Gastroesophageal sphincter (tissue), 4 donors: ENCODE measurements at regions not wholly inside any gene's neighbourhood (a gene's known extent, or its start where the extent isn't known, plus 50 kb on each side); places are given as distances from the start of the nearest gene placed in this dataset.
A peak's percentile ranks its signal among the peaks of the same experiment; 100 is the strongest.

Experiments used
- ATAC-seq: fragments of 150-250 bp; one replicate; pipeline ENCODE4 v1.9.1; 2016; ENCODE audit warnings: mild to moderate bottlenecking, moderate library complexity
- H3K27ac ChIP-seq, 4 donors: fragments of 200-600 bp; sonication (generic) in 3 of 4; 1 replicate in 3 of 4; 2 replicates in 1 of 4; pipeline ENCODE4 v1.5.1; 2016 to 2019
- H3K27me3 ChIP-seq: fragments of 200-600 bp; sonication (generic); one replicate; pipeline ENCODE4 v1.5.1; 2019
- H3K36me3 ChIP-seq, 2 donors: fragments of 200-600 bp; sonication (generic); one replicate each; pipeline ENCODE4 v1.5.1; 2019; ENCODE audit warnings: control low read depth in 1 of 2
- H3K4me1 ChIP-seq, 3 donors: fragments of 200-600 bp; sonication (generic); 1 replicate in 2 of 3; 2 replicates in 1 of 3; pipeline ENCODE4 v1.5.1; 2016 to 2019; ENCODE audit warnings: control low read depth in 2 of 3
- H3K4me3 ChIP-seq, 2 donors: fragments of 200-600 bp; sonication (generic); one replicate each; pipeline ENCODE4 v1.5.1; 2019; ENCODE audit warnings: mild to moderate bottlenecking in 1 of 2, moderate library complexity in 1 of 2
- H3K9me3 ChIP-seq, 3 donors: fragments of 200-600 bp; sonication (generic); one replicate each; pipeline ENCODE4 v1.5.1; 2017 to 2019; ENCODE audit warnings: control low read depth in 2 of 3
- EP300 ChIP-seq: sonication (generic); formaldehyde crosslinking; IDR thresholded peaks from one replicate; pipeline ENCODE4 v1.6.1; 2017; ENCODE audit warnings: antibody characterized with exemption, mild to moderate bottlenecking
- POLR2A ChIP-seq, 2 donors: fragments of 450-650 bp; IDR thresholded peaks; one replicate each; pipeline ENCODE4 v1.6.1; 2017; ENCODE audit warnings: antibody characterized with exemption in 2 of 2, mild to moderate bottlenecking in 2 of 2, moderate library complexity in 1 of 2
- POLR2AphosphoS5 ChIP-seq: sonication (generic); formaldehyde crosslinking; IDR thresholded peaks from one replicate; pipeline ENCODE4 v1.6.1; 2017; ENCODE audit warnings: antibody characterized with exemption
- WGBS, 2 donors: methylation state at CpG; one replicate each; pipeline ENCODE4 v1.1.5; 2018; ENCODE audit warnings: low coverage in 1 of 2; 5-methylcytosine and 5-hydroxymethylcytosine counted together
- TF ChIP-seq, protein P1 (sequence below), 4 experiments: fragments of 200-600 bp in 2 of 4; fragments of 450-650 bp in 2 of 4; sonication (generic) in 1 of 4; IDR thresholded peaks; one replicate each; pipeline ENCODE4 v1.5.1; 2017 to 2019; ENCODE audit warnings: antibody characterized with exemption in 4 of 4, mild to moderate bottlenecking in 2 of 4, moderate library complexity in 2 of 4

DNA sequence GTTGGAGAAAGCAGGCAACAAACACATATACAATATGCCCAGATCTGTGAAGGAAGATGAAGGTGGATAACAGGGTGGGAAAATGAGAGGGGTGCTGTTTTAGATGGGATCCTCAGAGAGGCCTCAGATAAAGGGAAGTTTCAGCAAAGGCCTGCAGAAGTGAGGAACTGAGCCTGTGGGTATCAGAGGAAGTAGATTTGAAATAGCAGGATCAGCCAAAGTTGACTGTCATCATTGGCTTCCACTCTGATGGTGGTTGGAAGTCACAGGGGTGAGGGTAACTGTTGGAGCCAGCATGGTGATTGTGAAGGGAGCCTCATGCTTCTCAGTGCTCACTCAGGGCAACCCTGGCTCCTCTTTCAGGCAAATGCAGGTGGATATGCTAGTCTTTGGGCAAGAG is 607.2 kb upstream of the CLINT1 start:
- H3K27me3 ChIP-seq: no peaks in the 10 kb centered on the region
- peaks cover 8 to 52% (median 8%) of the 10 kb centered on the region in 3 donors for H3K4me1 ChIP-seq
- ATAC-seq: no peak

DNA sequence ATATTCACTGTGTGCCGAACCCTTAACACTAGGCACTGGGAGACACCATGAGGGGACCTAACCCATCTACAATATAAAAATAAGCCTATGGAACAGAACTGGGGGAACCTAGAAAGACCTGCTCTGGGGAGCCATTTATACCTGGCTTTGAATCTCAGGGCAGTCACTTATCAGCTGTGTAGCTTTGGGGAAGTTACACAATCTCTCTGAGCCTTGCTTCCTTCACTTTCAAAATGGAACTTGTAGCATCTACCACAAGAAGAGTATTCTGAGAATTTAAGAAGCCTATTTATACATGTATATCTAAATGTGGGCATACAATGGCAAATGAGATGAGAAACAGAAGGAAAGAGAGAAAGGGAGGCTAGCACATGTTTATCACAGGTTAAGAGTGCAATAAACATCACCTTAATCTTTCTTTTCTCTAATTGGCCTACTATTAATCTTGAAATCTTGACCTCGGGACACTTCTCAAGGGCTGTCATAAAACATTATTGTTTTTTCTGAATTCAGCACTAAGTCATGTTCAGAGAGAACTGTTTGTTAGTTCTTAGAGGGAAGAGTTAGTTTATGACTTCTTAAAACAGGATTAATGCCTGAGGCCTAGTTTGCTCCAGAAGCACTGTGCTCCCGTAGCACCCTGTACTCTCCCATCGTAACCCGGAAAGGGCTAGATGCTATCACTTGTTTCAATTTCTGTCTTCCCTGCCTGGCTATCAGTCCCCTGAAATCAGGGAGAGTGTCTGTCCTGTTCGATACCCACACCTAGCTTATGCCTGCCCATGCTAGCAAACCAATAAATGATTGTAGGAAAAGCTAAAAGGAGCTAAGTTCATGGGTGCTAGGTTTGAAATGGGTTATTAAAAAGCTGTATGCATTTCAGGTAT is 606.4 kb upstream of the CLINT1 start:
- no peak for ATAC-seq
- WGBS, 2 donors: 33 to 76% methylated on average over 1 to 6 of the region's 6 CpGs
- TF ChIP-seq, protein P1, sequence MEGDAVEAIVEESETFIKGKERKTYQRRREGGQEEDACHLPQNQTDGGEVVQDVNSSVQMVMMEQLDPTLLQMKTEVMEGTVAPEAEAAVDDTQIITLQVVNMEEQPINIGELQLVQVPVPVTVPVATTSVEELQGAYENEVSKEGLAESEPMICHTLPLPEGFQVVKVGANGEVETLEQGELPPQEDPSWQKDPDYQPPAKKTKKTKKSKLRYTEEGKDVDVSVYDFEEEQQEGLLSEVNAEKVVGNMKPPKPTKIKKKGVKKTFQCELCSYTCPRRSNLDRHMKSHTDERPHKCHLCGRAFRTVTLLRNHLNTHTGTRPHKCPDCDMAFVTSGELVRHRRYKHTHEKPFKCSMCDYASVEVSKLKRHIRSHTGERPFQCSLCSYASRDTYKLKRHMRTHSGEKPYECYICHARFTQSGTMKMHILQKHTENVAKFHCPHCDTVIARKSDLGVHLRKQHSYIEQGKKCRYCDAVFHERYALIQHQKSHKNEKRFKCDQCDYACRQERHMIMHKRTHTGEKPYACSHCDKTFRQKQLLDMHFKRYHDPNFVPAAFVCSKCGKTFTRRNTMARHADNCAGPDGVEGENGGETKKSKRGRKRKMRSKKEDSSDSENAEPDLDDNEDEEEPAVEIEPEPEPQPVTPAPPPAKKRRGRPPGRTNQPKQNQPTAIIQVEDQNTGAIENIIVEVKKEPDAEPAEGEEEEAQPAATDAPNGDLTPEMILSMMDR (IDR thresholded peaks at IDR 0.05): no peak
- TF ChIP-seq EP300: no peak
- no peak for TF ChIP-seq POLR2A (IDR thresholded peaks at IDR 0.05)
- H3K4me3 ChIP-seq: no peak overlapping the region
- no peaks in the 10 kb centered on the region for H3K27me3 ChIP-seq
- H3K36me3 ChIP-seq: no peaks in the 10 kb centered on the region
- H3K9me3 ChIP-seq: no peaks in the 10 kb centered on the region
- peak overlapping the region; percentile 35 to 71 (median 62) for H3K27ac ChIP-seq
- H3K4me1 ChIP-seq: peaks cover 8 to 54% (median 10%) of the 10 kb centered on the region in 3 donors

More for the DNA sequence above, 607.2 kb upstream of the CLINT1 start:
- H3K36me3 ChIP-seq: no peaks in the 10 kb centered on the region
- TF ChIP-seq POLR2AphosphoS5: no peak
- TF ChIP-seq, protein P1 (IDR thresholded peaks at IDR 0.05): no peak
- no peak for TF ChIP-seq EP300
- TF ChIP-seq POLR2A (IDR thresholded peaks at IDR 0.05): no peak
- no peak overlapping the region for H3K27ac ChIP-seq
- no peaks in the 10 kb centered on the region for H3K9me3 ChIP-seq
- no peak overlapping the region for H3K4me3 ChIP-seq

DNA sequence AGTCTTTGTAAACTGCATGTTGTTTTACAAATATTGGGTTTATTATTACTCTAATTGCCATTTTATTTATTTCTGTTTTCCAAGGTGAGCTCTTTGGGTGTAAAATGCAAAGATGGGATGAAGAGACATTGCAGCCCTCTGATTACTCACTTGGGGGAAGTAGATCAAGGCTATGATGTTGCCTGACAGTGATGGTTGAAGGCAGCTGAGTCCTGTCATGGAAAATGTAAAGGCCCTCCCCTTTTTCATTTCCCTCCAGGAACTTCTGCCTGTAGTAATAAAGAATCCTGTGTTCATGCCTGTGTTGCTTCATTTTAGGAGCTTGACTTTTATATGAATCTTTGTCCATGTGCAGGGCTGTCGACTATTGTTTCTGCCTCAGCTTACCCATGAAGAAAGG is 605.4 kb upstream of the CLINT1 start:
- H3K9me3 ChIP-seq: no peaks in the 10 kb centered on the region
- no peaks in the 10 kb centered on the region for H3K27me3 ChIP-seq
- no peaks in the 10 kb centered on the region for H3K36me3 ChIP-seq
- peak overlapping the region; percentile 35 to 71 (median 62) for H3K27ac ChIP-seq
- no peak overlapping the region for H3K4me3 ChIP-seq
- TF ChIP-seq POLR2A (IDR thresholded peaks at IDR 0.05) (no peak), POLR2AphosphoS5 (no peak), EP300 (no peak)
- TF ChIP-seq, protein P1 (IDR thresholded peaks at IDR 0.05): no peak
- ATAC-seq: no peak
- WGBS, 2 donors: no CpG with 5 or more reads among the region's 1 CpG
- peaks cover 8 to 54% (median 10%) of the 10 kb centered on the region in 3 donors for H3K4me1 ChIP-seq

DNA sequence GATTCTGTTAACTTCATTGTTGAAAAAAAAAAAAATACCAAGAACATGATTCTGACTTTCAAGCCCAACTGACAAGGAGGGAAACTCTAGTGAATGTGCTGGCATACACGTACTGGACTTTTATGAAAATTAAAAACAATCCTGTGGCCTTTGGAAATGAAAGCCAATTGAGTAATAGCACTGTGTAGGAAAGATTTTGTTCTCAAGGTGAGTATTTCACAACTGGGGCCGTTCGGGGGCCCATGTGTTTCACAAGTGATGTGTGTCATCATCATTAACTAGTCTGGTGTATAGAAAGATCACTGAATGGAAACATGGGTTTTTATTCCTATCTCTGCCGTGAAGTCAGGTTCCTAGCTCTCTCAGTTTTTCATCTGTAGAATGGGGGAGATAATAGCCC is 605.0 kb upstream of the CLINT1 start:
- TF ChIP-seq EP300 (no peak), POLR2A (IDR thresholded peaks at IDR 0.05) (no peak), POLR2AphosphoS5 (peak; percentile 80)
- WGBS, 2 donors: 44 to 64% methylated on average over 4 of the region's 4 CpGs
- no peaks in the 10 kb centered on the region for H3K9me3 ChIP-seq
- peak; percentile 71 for ATAC-seq
- H3K4me1 ChIP-seq: peaks cover 8 to 54% (median 10%) of the 10 kb centered on the region in 3 donors
- peak overlapping the region; percentile 35 to 71 (median 62) for H3K27ac ChIP-seq
- H3K27me3 ChIP-seq: no peaks in the 10 kb centered on the region
- no peak overlapping the region for H3K4me3 ChIP-seq
- H3K36me3 ChIP-seq: no peaks in the 10 kb centered on the region

DNA sequence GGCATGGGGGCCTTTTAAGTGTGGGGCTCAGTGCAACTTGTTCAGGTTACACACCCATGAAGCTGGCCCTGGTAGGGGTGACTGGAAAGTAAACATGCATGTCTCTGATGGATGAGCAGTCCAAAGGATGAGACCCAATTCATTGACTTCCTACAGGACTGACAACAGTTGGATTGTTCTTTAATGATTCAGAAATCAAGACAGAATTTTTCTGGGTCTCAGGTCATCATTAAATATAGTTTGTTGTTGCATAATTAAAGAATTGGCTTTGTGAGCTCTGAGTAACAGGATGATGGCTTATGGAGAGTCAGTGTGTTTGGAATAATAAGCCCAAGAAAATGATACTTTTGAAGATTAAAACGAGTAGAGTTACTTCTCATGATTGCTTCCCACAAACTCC is 604.2 kb upstream of the CLINT1 start:
- H3K27me3 ChIP-seq: no peaks in the 10 kb centered on the region
- H3K4me3 ChIP-seq: no peak overlapping the region
- no peaks in the 10 kb centered on the region for H3K36me3 ChIP-seq
- peak overlapping the region; percentile 35 to 71 (median 62) for H3K27ac ChIP-seq
- peak; percentile 29 for ATAC-seq
- WGBS, 2 donors: 28 to 45% methylated on average over 1 of the region's 1 CpG
- peak; percentile 45 for TF ChIP-seq POLR2AphosphoS5
- TF ChIP-seq, protein P1 (IDR thresholded peaks at IDR 0.05): no peak
- H3K9me3 ChIP-seq: no peaks in the 10 kb centered on the region
- peaks cover 8 to 54% (median 10%) of the 10 kb centered on the region in 3 donors for H3K4me1 ChIP-seq
